GM19043 (cell line): ENCODE measurements at regions not wholly inside any gene's neighbourhood (a gene's known extent, or its start where the extent isn't known, plus 50 kb on each side); places are given as distances from the start of the nearest gene placed in this dataset.

ENCODE experiments used
- ATAC-seq: cut with Tn5 transposase; IDR thresholded peaks from one replicate; pipeline ENCODE4 v1.9.1; 2021; ENCODE audit warnings: low read depth; ENCODE audit not compliant: unreplicated experiment

DNA sequence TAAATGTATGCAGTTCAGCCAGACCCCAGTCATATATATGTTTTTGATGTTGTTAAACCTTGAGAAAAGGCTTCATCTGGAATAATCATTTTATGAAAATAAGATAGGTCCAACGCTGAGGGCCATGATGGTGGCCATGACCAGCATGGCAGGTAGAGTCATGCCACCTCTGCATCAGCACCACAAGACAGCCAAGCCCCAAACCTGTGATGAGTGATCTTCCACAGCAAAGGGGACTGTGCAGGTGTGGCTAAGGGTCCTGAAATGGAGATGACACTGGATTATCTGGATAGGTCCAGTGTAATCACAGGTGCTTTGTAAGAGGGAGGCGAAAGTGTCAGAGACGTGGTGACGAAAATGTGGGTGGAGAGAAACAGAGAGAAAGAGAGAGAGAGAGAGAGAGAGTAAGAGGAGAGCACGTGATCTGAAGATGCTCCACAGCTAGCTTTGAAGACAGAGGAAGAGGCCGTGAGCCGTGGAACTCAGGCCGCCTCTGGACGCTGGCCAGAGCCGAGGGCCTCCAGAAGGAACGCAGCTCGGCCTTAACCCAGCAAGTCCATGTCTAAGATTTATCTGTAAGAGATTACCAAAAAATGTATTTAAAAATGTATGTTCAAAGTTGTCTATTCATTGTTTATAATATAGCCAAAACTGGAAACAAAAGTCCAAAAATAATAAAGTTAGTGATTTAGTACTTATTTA is 304.4 kb upstream of the SHH start:
- no peak for ATAC-seq

DNA sequence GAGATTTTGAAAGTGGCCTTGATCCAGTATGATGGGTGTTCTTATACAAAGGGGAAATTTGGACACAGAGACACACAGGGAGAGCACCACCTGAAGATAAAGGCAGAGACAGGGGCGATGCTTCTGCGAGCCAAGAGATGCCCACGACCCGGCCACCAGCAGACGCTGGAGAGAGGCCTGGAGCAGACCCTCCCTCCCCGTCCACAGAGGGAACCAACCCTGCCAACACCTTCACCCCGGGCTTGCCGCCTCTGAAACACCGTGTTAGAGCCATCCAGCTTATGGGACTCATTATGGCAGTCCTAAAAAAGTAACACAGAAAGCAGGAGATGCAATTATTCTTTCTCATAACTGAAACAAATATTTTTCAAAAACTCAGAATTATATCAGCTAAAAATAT is 303.3 kb upstream of the SHH start:
- ATAC-seq = no peak

DNA sequence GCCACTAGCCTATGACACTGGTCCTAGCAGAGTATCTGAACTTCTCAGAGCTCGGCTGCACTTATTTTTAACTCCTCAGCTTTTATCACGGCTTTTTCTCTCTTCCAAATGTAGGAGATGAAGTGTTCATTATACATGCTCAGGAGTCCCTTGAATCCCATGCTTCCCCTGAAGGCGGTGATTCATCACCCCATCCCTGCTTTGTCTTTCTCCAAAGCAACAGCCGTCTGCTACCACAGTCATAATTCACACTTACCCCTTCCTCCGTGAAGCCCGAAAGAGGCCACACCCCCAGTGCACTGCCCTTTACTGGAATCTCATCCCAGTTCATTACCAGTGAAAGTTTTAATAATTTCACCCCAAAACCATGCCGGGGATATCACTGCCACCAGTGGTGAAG is 301.5 kb upstream of the SHH start:
- no peak for ATAC-seq

DNA sequence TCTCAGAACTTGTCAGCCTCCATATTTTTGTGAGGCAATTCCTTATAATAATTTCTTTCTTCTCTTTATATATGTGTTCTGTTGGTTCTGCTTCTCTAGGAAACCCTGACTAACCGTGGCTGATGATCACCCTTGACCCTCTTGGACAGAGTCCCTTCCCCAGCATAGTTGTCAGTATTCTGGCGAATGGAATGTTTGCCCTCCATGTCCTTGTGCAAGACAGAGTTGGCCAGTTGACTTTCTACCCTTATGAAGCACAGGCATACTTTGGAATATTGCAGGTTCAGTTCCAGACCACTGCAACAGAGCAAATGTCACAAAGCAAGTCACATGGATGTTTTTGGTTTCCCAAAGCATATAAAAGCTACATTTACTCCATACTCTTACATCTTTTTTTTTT is 297.7 kb upstream of the SHH start:
- no peak for ATAC-seq

DNA sequence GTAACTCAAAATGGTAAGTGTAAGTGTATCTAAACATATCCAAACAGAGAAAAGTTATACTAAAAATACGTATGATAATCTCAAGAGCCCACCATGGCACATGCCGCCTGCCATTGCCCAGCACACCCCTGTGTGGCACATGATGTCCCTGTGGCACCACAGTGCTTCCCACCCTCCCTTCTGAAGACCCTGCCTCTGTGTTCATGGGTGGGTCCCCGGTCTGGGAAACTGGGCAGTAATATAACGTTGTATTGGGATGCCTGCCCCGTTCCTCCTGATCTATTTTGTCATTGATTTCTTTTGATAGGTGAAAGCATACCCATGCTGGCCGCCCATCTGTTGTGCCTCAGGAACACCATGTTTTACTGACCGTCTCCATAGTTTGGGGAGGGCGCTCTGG is 296.8 kb upstream of the SHH start:
- ATAC-seq = no peak

DNA sequence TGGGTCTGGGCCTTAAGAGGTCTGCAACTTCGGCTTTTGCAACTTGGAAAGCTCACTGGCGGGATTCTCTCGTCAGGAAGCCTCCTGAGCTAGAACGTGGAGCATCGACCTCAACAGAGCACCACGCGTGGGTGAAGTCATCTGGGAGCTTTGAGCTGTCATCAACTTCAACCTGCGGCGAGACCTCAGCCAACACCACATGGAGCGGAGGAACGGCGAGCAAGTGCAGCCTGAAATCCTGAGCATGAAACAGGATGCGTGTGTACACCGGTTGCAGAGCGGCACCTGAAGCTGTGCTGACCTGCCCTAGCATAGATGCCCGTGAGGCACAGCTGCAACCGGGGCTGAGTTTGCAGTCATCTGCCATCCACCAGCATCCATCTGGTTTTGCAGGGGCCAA is 295.7 kb upstream of the SHH start:
- ATAC-seq = no peak

DNA sequence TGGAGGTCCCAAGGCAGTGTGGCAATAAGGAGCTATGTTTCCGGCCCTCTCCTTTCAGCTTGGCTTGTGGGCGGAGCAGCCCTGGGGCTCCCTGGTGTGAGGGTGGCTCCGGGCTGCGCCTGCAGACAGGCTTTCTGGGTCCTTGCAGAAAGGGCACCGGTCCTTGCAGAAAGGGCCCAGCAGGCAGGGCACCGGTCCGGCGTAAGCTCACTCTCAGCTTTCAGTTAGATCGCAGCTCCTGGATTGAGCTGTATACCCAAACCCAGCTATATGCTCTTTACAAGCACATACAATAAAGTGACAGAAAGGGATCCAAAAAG is 293.8 kb upstream of the SHH start:
- ATAC-seq = no peak

DNA sequence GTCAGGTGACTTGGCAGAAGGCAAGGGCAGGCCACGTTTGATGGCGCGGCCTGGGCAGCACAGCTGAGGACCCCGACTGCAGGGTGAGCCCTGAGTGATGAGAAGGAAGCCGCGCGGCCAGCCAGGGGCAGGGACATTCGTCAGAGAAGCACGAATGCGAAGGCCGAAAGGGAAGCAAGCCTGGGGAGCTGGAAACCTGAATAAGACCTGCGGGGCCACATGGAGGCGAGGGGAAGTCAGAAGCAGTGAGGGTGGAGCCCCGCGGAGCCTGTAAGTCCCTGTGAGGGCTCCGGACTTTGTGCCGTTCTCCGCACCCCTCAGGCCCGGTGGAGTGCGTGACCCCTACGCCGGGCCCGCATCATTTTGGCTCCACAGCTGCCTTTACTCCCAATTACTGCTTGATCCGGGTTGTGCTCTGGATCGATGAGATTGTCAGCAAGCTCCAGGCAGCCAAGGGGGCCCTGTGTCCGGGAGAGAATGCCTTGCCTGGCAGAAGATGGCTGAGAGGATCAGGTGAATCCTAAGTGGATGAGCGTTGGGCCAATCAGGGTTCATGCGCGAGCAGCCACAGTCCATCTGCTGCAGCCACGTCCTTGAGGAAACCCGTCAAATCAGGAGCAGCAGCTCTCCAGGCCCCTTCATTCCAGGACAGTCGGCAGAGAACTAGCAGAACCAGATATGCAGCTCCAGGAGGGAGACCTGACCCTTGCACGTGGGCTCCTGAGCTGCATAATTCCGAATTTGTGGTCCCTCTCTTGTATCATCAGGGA is 293.3 kb upstream of the SHH start:
- no peak for ATAC-seq

DNA sequence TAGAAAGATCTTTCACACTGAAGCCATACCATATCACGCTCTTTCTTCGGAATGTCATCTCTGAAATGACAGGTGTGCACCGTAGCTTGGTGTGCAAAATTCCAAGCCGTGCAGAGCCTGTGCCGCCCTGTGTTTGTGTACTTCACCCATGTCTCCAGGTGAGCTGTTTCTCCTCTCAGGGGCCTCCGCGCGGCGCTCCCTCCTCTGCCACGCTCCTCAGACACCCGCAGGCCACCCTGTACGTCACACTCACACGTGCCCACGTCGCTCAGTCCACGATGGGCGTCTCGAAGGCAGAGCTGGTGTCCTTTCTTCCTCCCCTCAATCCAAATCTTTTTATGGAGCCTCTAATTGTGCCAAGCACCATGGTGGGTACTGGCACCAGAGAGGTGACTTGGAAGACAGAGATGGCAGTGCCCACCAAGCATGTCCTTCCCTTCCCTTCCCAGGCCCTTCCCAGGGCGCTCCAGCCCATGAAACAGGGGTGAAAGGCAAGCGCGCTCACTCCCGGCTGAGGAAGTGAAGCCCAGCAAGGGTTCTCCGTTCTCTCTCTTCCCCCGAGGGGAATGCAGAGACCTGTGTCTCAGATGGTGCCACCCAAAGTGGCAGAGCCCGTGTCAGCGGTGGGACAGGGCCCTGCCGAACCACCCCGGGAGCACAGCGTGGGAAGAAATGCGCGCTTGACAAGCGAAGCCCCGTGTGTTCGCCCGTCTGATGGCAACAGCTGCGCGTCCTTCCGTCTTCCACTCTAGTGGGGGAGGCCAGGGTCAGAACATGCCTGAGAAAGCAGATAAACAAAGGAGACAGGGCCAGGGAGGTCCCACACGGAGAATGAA is 292.5 kb upstream of the SHH start:
- ATAC-seq = no peak

DNA sequence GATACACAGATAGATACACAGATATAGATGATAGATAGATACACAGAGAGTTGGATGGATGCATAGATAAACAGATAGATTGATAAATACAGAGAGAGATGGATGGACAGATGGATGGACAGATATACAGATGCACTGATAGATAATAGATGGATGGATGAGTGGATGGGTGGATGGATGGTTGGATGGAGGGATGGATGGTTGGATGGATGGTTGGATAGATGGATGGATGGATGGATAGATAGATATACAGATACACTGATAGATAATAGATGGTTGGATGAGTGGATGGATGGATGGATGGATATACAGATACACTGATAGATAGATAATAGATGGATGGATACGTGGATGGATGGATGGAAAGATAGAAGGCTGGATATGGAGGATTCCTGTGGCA is 290.0 kb upstream of the SHH start:
- no peak for ATAC-seq

DNA sequence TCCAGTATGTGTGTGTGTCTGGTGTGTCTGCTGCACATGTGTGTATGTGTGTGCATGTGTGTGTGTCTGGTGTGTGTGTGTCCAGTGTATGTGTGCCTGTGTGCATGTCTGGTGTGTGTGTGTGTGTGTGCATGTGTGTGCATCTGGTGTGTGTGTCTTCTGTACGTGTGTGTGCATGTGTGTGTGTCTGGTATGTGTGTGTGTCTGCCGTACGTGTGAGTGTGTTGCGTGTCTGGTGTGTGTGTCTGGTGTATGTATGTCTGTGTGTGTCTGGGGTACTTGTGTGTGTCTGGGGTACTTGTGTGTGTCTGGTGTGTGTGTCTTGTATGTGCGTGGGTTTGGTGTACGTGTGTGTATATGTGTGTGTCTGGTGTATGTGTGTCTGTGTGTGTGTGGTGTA is 289.1 kb upstream of the SHH start:
- no peak for ATAC-seq

DNA sequence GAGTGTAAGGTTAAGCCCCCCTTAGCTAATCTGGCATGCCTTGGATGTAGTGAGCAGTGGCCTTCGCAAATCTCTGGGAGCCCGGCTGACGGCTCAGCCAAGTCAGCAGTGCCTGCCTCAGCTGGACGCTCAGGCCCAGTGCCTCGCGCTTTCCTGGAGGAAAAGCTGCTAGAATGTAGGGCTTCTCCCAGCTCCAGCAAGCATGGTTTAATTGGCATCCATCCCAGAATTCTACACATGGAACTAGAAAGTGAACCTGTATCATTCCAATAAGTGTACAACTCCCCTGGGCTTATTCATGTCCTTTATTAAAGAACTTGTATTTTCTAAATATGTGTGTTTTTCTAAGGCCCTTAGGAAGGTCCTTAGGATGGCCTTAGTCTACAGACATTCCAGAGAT is 287.8 kb upstream of the SHH start:
- no peak for ATAC-seq

DNA sequence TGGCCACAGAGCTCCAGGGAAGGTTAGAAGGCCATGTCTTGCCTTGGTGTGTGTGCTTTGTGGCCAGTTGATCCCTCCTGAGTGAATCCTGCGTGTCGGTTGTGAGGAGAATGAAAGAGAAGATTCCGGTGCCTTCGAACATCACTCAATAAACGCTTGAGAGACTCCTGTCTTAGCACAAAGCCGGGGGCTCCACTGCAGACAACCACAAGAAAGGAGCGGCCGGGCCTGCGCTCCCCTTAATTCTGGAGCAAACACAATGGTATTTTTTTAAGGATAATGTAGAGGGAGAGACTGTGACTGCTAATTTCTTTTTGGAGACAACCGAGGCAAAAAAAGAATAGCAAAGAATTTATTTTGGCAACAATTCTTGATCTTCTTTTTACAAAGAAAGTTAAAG is 286.8 kb upstream of the SHH start:
- ATAC-seq = no peak

DNA sequence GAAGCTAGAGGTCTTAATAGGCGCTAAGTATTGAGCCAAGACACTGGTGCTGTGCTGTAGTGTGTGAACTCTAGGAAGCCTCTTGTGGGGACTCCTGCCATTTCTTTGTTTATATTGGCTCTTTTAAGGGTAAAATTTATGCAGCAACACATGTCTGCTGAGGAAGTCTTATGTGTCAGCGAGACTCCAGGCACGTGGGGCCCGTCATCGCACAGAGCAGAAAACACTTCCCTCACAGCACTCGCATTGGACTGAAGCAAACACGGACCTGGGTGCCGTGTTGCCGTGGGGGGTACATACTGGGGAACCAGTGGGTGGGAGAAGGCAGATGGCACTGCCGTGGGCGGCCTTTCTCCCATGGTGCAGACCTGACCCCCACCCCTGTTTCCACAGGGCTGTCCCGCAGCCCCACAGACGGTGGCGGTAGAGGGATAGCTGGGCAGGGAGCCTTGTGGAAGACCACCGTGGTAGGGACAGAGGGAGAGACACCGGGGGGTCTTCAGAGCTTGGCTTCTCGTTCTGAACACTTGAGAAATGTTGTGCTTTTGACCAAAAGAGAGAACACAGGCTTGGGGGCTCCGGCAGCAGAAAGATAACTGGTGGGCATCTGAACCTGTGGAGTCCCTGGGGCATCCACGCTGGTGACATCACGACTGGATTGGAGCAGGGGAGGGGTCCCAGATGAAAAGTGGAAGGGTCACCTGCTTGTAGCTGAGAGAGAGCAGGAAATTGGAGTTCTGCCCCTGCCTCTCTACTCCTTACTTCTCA is 284.7 kb upstream of the SHH start:
- ATAC-seq = no peak

DNA sequence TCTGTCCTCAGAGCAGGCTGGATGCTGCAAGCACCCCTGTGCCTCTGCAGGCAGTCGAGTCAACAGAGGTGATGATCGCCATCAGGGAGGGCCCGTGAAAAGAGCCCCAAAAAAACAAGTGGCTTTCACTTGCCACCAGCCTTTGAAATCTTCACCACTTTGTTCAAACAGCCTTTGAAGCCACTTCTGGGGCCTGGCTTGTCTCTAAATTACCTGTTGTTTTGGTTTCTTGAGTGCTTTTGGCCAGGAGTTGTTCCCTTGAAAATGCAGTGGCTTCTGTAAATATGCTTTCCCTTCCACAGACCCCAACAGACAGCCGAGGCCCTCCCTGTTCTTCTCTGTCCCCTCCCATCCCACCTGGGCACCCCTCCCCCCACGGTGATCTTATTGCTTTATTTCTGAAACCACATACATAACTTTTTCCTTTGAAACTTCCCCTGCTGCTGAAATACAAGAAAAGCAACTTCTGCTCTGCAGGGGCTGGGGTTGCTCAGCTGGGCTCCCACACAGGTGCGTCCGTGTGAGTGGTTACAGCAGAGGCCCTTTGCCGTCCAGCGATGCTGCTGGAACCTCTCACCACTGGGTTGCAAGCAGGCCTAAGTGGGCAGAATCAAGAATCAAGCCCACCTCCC is 283.8 kb upstream of the SHH start:
- no peak for ATAC-seq

DNA sequence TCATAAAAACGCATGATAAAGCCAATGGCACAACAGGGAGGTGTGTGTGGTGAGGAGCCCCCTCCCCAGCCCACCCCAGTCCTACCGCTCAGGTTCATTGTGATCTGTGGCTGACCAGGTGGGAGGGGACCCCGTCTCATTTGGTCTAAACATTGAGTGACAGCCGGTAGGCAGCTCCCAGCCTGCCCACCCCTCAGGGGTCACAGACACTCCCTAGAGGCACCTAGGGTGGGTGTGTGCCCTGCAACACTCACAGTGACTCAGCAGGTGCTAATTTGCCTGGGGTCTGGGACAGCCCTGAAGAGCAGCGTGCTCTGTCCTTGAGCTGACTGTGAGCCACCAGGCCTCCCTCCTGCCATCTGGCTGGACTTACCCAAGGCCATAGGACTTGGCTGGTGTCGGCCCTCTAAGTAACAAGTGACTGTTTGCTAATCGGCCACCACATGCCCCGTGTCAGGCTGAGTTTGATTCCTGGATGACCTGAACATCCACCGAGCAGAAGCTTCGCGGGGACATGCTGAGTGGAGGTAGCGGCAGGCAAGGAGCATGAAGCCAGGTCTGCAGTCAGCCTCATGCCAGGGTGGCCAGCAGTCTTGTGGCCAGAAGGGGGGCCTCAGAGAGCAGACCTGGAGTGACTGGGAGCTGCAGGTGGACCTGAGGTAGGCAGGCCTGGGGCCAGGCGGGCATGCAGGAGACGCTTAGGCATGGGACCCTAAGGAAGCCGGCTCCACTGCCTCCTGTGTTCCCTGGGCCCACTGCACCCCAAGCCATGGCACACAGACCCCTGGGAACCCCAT is 282.3 kb upstream of the SHH start:
- no peak for ATAC-seq

DNA sequence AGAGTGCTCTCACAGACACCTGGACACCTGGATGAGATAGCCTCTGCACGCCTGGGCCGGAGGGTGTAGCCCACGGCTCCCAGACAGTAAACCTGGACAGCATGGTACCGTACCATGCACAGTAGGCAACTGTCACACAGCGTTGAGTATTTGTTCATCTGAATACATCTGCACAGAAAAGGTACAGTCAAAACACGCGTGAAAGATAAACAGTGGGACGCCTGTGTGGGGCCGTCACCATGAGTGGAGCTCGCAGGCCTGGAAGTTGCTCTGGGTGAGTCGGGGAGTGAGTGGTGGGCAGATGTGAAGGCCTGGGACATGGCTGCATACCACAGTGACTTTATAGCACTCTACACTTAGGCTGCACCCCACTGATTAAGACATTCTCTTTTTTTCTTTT is 280.0 kb upstream of the SHH start:
- no peak for ATAC-seq

DNA sequence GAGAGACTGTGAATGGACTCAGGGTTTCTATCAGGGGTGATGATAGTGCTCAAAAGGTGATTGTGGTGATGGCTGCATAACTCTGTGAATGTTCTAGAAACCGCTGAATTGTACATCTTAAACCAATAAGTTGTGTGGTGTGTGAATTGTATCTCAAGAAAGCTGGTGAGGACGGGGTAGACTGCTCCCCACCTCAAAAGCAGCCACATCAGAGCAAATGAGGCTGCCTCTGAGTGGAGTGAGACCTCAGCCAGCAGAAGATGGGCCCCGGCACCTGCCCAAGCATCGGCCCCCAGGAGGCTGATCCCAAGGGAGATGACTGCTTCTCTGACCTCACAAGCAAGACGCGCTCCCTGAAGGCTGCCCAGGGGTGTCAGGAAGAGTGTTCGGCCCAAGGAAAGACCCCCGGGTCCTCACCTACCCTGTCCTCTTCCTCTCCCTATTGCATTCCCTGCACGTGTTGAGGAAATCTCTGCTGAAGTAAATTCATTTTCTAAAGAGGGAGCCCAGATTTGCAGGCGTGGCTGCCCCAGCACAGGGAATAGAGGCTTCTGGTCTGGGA is 279.3 kb upstream of the SHH start:
- no peak for ATAC-seq

DNA sequence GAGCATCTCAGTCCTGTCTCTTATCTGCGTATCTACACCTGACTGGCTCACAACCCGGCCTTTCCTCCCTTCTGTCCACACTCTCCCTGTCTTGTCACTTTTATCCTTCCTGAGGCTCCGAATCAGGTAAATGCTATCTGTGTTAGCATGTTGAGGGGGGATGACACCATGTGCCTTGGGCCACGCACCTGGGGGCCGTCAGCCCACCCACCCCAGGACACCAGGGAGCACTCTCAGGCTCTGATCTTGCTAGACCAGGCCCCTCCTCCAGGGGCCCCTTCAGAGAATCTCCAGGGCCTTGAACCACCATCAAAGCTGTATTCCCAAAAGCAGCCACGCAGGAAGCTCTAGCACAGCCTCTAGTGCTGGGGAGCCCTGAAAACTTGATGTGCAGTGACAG is 278.7 kb upstream of the SHH start:
- no peak for ATAC-seq
